ENCODE measurements at regions not wholly inside any gene's neighbourhood (a gene's known extent, or its start where the extent isn't known, plus 50 kb on each side); places are given as distances from the start of the nearest gene placed in this dataset.

- Histone ChIP-seq H2AFZ (ENCODE audit: low read depth, low read length, poor library complexity, severe bottlenecking) (no peak overlapping the region), H3K4me3 (replicated peaks in 1 of 2; ENCODE audit: low read depth in 1 of 2, low read length in 2 of 2) (no peak overlapping the region), H3K27me3 (ENCODE audit: insufficient read depth, low read length) (no peaks in the 10 kb centered on the region), H3K36me3 (ENCODE audit: control insufficient read depth in 1 of 2, insufficient read depth in 2 of 2, low read length in 2 of 2) (no peaks in the 10 kb centered on the region), H3K4me1 (ENCODE audit: control insufficient read depth in 1 of 2, insufficient read depth in 2 of 2, low read length in 2 of 2) (no peaks in the 10 kb centered on the region), H4K20me1 (ENCODE audit: insufficient read depth) (no peaks in the 10 kb centered on the region), H3K27ac (ENCODE audit: low read depth, low read length) (no peak overlapping the region), H3K9me2 (ENCODE audit: insufficient read depth) (no peaks in the 10 kb centered on the region), H3K4me2 (ENCODE audit: low read length) (no peak overlapping the region), H3K9me3 (ENCODE audit: control insufficient read depth in 1 of 2, insufficient read depth in 1 of 2, low read depth in 1 of 2, low read length in 2 of 2) (no peaks in the 10 kb centered on the region), H3K9ac (ENCODE audit: low read length) (no peak overlapping the region), H3K79me2 (ENCODE audit: insufficient read depth, low read length) (no peaks in the 10 kb centered on the region)
- intact Hi-C loops (cut with micrococcal nuclease), result no loop called here
- DNase-seq (ENCODE audit: low read depth, low spot score) (no peak), ATAC-seq (no peak)
- TF ChIP-seq CEBPB (IDR thresholded peaks at IDR 0.05; ENCODE audit: low read depth) (no peak), SIN3A (IDR thresholded peaks at IDR 0.05; ENCODE audit: low read depth) (no peak), ZBTB33 (IDR thresholded peaks at IDR 0.05; ENCODE audit: extremely low read depth, insufficient replicate concordance, low read length) (no peak), POLR2AphosphoS5 (IDR thresholded peaks at IDR 0.05; ENCODE audit: low read depth, low read length) (no peak), YY1 (IDR thresholded peaks at IDR 0.05; ENCODE audit: extremely low read depth, insufficient replicate concordance, low read depth, low read length) (no peak), ZNF274 (IDR thresholded peaks at IDR 0.05; ENCODE audit: low read depth, low read length) (no peak), REST (IDR thresholded peaks at IDR 0.05; ENCODE audit: low read depth) (no peak), ELF1 (IDR thresholded peaks at IDR 0.05; ENCODE audit: borderline replicate concordance, low read depth) (no peak), EGR1 (IDR thresholded peaks at IDR 0.05; ENCODE audit: low read depth) (no peak), SRF (IDR thresholded peaks at IDR 0.05; ENCODE audit: low read depth) (no peak), MAX (IDR thresholded peaks at IDR 0.05) (no peak)
- BruUV-seq (replicated peaks), result no TSS peak
- CTCF ChIA-PET, result no interaction called here
- RAD21 ChIA-PET (ENCODE audit: low non-redundant PET in 1 of 2, low total read pairs in 2 of 2, uncharacterized antibody in 2 of 2, unreplicated experiment in 2 of 2), result no interaction called here
- POLR2A ChIA-PET, result no interaction called here
Measured at GRCh38 chr13:105084931-105085330, 1450.5 kb downstream of the EFNB2 start.

Measured in HCT116 (cell line).